ENCODE measurements at regions not wholly inside any gene's neighbourhood (a gene's known extent, or its start where the extent isn't known, plus 50 kb on each side); places are given as distances from the start of the nearest gene placed in this dataset.

GRCh38 chr6:140245296-140246040, 871.0 kb upstream of the CITED2 start:
- Histone ChIP-seq H3K27ac (no peak overlapping the region), H3K9me3 (no peaks in the 10 kb centered on the region), H3K4me1 (no peaks in the 10 kb centered on the region), H3K27me3 (no peaks in the 10 kb centered on the region), H3K36me3 (no peaks in the 10 kb centered on the region), H3K4me3 (no peak overlapping the region)
- no peak for DNase-seq
- TF ChIP-seq POLR2A (IDR thresholded peaks at IDR 0.05) (no peak), CTCF (IDR thresholded peaks at IDR 0.05) (no peak)

- Histone ChIP-seq H3K9me3 (no peaks in the 10 kb centered on the region), H3K4me1 (no peaks in the 10 kb centered on the region), H3K4me3 (no peak overlapping the region), H3K27me3 (no peaks in the 10 kb centered on the region), H3K36me3 (no peaks in the 10 kb centered on the region), H3K27ac (no peak overlapping the region)
- TF ChIP-seq CTCF (IDR thresholded peaks at IDR 0.05) (no peak), POLR2A (IDR thresholded peaks at IDR 0.05) (no peak)
- DNase-seq = no peak
These were observed 862.8 kb upstream of the CITED2 start for GRCh38 chr6:140237251-140237650.

GRCh38 chr6:140236732-140237131, 862.3 kb upstream of the CITED2 start:
- no peaks in the 10 kb centered on the region for H3K36me3 ChIP-seq
- DNase-seq = no peak
- H3K27ac ChIP-seq = no peak overlapping the region
- no peaks in the 10 kb centered on the region for H3K27me3 ChIP-seq
- no peak overlapping the region for H3K4me3 ChIP-seq
- H3K9me3 ChIP-seq = no peaks in the 10 kb centered on the region
- no peak for TF ChIP-seq CTCF (IDR thresholded peaks at IDR 0.05)
- TF ChIP-seq POLR2A (IDR thresholded peaks at IDR 0.05) = no peak
- no peaks in the 10 kb centered on the region for H3K4me1 ChIP-seq

GRCh38 chr6:140230282-140230681, 855.8 kb upstream of the CITED2 start:
- TF ChIP-seq POLR2A (IDR thresholded peaks at IDR 0.05) (no peak), CTCF (IDR thresholded peaks at IDR 0.05) (no peak)
- no peaks in the 10 kb centered on the region for H3K36me3 ChIP-seq
- no peaks in the 10 kb centered on the region for H3K9me3 ChIP-seq
- H3K4me1 ChIP-seq = no peaks in the 10 kb centered on the region
- no peak overlapping the region for H3K4me3 ChIP-seq
- H3K27ac ChIP-seq = no peak overlapping the region
- H3K27me3 ChIP-seq = no peaks in the 10 kb centered on the region
- no peak for DNase-seq

GRCh38 chr6:140228491-140228890, 854.0 kb upstream of the CITED2 start:
- Histone ChIP-seq H3K27ac (no peak overlapping the region), H3K4me1 (no peaks in the 10 kb centered on the region), H3K36me3 (no peaks in the 10 kb centered on the region), H3K4me3 (no peak overlapping the region), H3K27me3 (no peaks in the 10 kb centered on the region), H3K9me3 (no peaks in the 10 kb centered on the region)
- TF ChIP-seq POLR2A (IDR thresholded peaks at IDR 0.05) = no peak
- no peak for TF ChIP-seq CTCF (IDR thresholded peaks at IDR 0.05)
- no peak for DNase-seq

GRCh38 chr6:140226637-140227036, 852.2 kb upstream of the CITED2 start:
- no peak for DNase-seq

More at GRCh38 chr6:140226637-140227036, 852.2 kb upstream of the CITED2 start:
- no peaks in the 10 kb centered on the region for H3K27me3 ChIP-seq
- TF ChIP-seq CTCF (IDR thresholded peaks at IDR 0.05) (no peak), POLR2A (IDR thresholded peaks at IDR 0.05) (no peak)
- H3K36me3 ChIP-seq = no peaks in the 10 kb centered on the region
- H3K4me3 ChIP-seq = no peak overlapping the region
- H3K9me3 ChIP-seq = no peaks in the 10 kb centered on the region
- no peak overlapping the region for H3K27ac ChIP-seq
- H3K4me1 ChIP-seq = no peaks in the 10 kb centered on the region

All from Peyer's patch (tissue), 4 donors.